ENCODE measurements at regions not wholly inside any gene's neighbourhood (a gene's known extent, or its start where the extent isn't known, plus 50 kb on each side); places are given as distances from the start of the nearest gene placed in this dataset.

DNA sequence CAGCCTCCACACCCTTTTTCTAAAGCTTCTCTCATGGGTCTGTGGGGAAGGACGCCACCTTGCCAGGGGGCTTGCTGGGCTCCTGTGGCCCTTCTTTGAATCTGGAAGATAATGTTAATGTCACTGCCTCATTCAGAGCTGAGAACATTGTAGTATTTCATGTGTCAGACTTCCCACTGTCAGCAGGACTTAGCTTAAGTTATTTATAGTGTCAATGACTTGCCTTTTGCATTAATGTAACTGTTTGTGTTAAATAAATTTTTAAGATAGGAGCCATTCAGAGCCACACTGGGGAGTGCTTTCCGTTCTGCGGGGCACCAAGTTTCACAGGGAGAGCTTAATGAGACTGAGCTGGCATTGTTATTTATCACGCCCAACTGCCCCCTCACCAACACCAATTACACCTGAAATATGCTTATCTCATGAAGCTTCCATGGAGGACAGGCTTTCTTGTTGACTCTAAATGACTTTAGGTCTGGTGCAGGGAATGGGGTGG, 226.9 kb upstream of the UBL3 start:
- no peak for TF ChIP-seq EZH2 (IDR thresholded peaks at IDR 0.05; ENCODE audit: borderline replicate concordance, low read depth, low read length, severe bottlenecking)
- TF ChIP-seq, protein P1, sequence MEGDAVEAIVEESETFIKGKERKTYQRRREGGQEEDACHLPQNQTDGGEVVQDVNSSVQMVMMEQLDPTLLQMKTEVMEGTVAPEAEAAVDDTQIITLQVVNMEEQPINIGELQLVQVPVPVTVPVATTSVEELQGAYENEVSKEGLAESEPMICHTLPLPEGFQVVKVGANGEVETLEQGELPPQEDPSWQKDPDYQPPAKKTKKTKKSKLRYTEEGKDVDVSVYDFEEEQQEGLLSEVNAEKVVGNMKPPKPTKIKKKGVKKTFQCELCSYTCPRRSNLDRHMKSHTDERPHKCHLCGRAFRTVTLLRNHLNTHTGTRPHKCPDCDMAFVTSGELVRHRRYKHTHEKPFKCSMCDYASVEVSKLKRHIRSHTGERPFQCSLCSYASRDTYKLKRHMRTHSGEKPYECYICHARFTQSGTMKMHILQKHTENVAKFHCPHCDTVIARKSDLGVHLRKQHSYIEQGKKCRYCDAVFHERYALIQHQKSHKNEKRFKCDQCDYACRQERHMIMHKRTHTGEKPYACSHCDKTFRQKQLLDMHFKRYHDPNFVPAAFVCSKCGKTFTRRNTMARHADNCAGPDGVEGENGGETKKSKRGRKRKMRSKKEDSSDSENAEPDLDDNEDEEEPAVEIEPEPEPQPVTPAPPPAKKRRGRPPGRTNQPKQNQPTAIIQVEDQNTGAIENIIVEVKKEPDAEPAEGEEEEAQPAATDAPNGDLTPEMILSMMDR (IDR thresholded peaks at IDR 0.05; ENCODE audit: borderline replicate concordance, extremely low read depth, low read length, poor library complexity, severe bottlenecking): no peak
